Adrenal gland (tissue), 9 donors: ENCODE measurements at regions not wholly inside any gene's neighbourhood (a gene's known extent, or its start where the extent isn't known, plus 50 kb on each side); places are given as distances from the start of the nearest gene placed in this dataset.

Source experiments
- DNase-seq, 7 donors: peaks; one replicate each; pipeline ENCODE4 v3.0.0-alpha.2; 2019 to 2020
- H3K27ac ChIP-seq, 5 donors: fragments of 200-600 bp; sonication (generic) in 4 of 5; 1 replicate in 3 of 5; 2 replicates in 2 of 5; pipeline versions ENCODE4 v1.5.1 to v1.8.0; 2016 to 2020; ENCODE audit warnings: mild to moderate bottlenecking in 1 of 5
- H3K27me3 ChIP-seq: fragments of 200-600 bp; 2 replicates; pipeline ENCODE4 v1.8.0; 2021
- H3K36me3 ChIP-seq, 2 donors: fragments of 200-600 bp; replicated peaks in 1 of 2; 1 replicate in 1 of 2; 2 replicates in 1 of 2; pipeline versions ENCODE4 v1.5.1 to v1.8.0; 2018 to 2022
- H3K4me1 ChIP-seq, 2 donors: fragments of 200-600 bp; replicated peaks in 1 of 2; 1 replicate in 1 of 2; 2 replicates in 1 of 2; pipeline versions ENCODE4 v1.5.1 to v1.8.0; 2018 to 2021
- H3K4me3 ChIP-seq, 4 donors: fragments of 200-600 bp; sonication (generic) in 3 of 4; one replicate each; pipeline ENCODE4 v1.5.1; 2016 to 2018
- H3K9me3 ChIP-seq, 3 donors: fragments of 200-600 bp; sonication (generic) in 1 of 3; replicated peaks in 1 of 3; 1 replicate in 2 of 3; 2 replicates in 1 of 3; pipeline versions ENCODE4 v1.5.1 to v1.8.0; 2016 to 2021
- CTCF ChIP-seq, 6 experiments: fragments of 450-650 bp in 4 of 6; fragments of 200-600 bp in 2 of 6; sonication (generic) in 1 of 6; IDR thresholded peaks; 1 replicate in 5 of 6; 2 replicates in 1 of 6; pipeline versions ENCODE4 v1.5.1 to v1.8.0; 2016 to 2021; ENCODE audit warnings: antibody characterized with exemption in 6 of 6, mild to moderate bottlenecking in 2 of 6, moderate library complexity in 1 of 6
- POLR2A ChIP-seq, 2 donors: fragments of 450-650 bp; IDR thresholded peaks; one replicate each; pipeline ENCODE4 v1.6.1; 2017; ENCODE audit warnings: antibody characterized with exemption in 2 of 2, mild to moderate bottlenecking in 2 of 2, moderate library complexity in 1 of 2
- WGBS, 4 donors: extraction: QIAGEN DNeasy Blood & Tissue Kit in 2 of 4; methylation state at CpG; one replicate each; pipeline versions ENCODE4 v1.1.5 to v1.1.7; 2013 to 2017; 5-methylcytosine and 5-hydroxymethylcytosine counted together
- intact Hi-C, 2 donors: fragments of 100-400 bp; cut with DNase I; formaldehyde crosslinking; loops; one replicate each; pipeline versions ENCODE4 v1.14.1 to v1.15.0; 2022 to 2023
- donor health status: healthy with polysubstance abuse.
- donor health status: Bipolar disorder and iron deficiency.
- donor health status: DM: yes; HTN: yes; CAD: no.
- donor health status: DM: no; HTN: no; CAD: no.
- donor health status: DM: no; HTN: no; CAD: no.

GRCh38 chr7:67440321-67440720 lies 443.7 kb downstream of the TYW1 start:
- Histone ChIP-seq H3K27me3 (no peaks in the 10 kb centered on the region), H3K4me1 (no peaks in the 10 kb centered on the region), H3K4me3 (no peak overlapping the region), H3K27ac (no peak overlapping the region), H3K36me3 (no peaks in the 10 kb centered on the region), H3K9me3 (no peaks in the 10 kb centered on the region)
- WGBS, 4 donors = 0 to 57% (median 26%) methylated on average over 2 of the region's 2 CpGs
- TF ChIP-seq POLR2A (IDR thresholded peaks at IDR 0.05) (no peak), CTCF (IDR thresholded peaks at IDR 0.05) (no peak)
- DNase-seq = no peak
- intact Hi-C loops = no loop called here

- Histone ChIP-seq H3K4me3 (no peak overlapping the region), H3K27ac (no peak overlapping the region), H3K36me3 (no peaks in the 10 kb centered on the region), H3K9me3 (no peaks in the 10 kb centered on the region), H3K4me1 (no peaks in the 10 kb centered on the region), H3K27me3 (no peaks in the 10 kb centered on the region)
- no peak for DNase-seq
- TF ChIP-seq POLR2A (IDR thresholded peaks at IDR 0.05) (no peak), CTCF (IDR thresholded peaks at IDR 0.05) (no peak)
- 92 to 97% (median 95%) methylated on average over 4 of the region's 4 CpGs for WGBS, 4 donors
- intact Hi-C loops = no loop called here
Observed at GRCh38 chr7:67445728-67446127, 449.1 kb downstream of the TYW1 start.

GRCh38 chr7:67447297-67447696 lies 450.7 kb downstream of the TYW1 start:
- TF ChIP-seq CTCF (IDR thresholded peaks at IDR 0.05) = no peak
- DNase-seq = no peak
- Histone ChIP-seq H3K36me3 (no peaks in the 10 kb centered on the region), H3K27ac (no peak overlapping the region), H3K27me3 (no peaks in the 10 kb centered on the region), H3K4me3 (no peak overlapping the region), H3K9me3 (no peaks in the 10 kb centered on the region), H3K4me1 (no peaks in the 10 kb centered on the region)
- intact Hi-C loops = no loop called here

GRCh38 chr7:67448271-67448670 lies 451.6 kb downstream of the TYW1 start:
- H3K4me1 ChIP-seq = no peaks in the 10 kb centered on the region
- intact Hi-C loops = no loop called here
- no peak for TF ChIP-seq POLR2A (IDR thresholded peaks at IDR 0.05)
- TF ChIP-seq CTCF (IDR thresholded peaks at IDR 0.05) = no peak
- H3K27ac ChIP-seq = no peak overlapping the region
- no peak overlapping the region for H3K4me3 ChIP-seq
- 83 to 86% (median 83%) methylated on average over 1 of the region's 1 CpG for WGBS, 4 donors
- H3K9me3 ChIP-seq = no peaks in the 10 kb centered on the region
- H3K27me3 ChIP-seq = no peaks in the 10 kb centered on the region
- no peak for DNase-seq
- H3K36me3 ChIP-seq = no peaks in the 10 kb centered on the region
